Nephron (organoid): ENCODE measurements at regions not wholly inside any gene's neighbourhood (a gene's known extent, or its start where the extent isn't known, plus 50 kb on each side); places are given as distances from the start of the nearest gene placed in this dataset.

ENCODE experiments used
- H3K27ac Mint-ChIP-seq, 3 experiments: 2 replicates each; pipeline ENCODE4 v1.8.0; 2020; ENCODE audit warnings: mixed read lengths in 3 of 3, mild to moderate bottlenecking in 2 of 3, moderate library complexity in 1 of 3
- H3K27me3 Mint-ChIP-seq: 2 replicates; pipeline ENCODE4 v1.8.0; 2021; ENCODE audit warnings: low read depth, mild to moderate bottlenecking, moderate library complexity, mixed read lengths
- H3K36me3 Mint-ChIP-seq: 2 replicates; pipeline ENCODE4 v1.8.0; 2020; ENCODE audit warnings: low read depth, mixed read lengths
- H3K4me1 Mint-ChIP-seq: 2 replicates; pipeline ENCODE4 v1.8.0; 2020; ENCODE audit warnings: mixed read lengths
- H3K4me3 Mint-ChIP-seq, 3 experiments: 2 replicates each; pipeline ENCODE4 v1.8.0; 2020; ENCODE audit warnings: mild to moderate bottlenecking in 3 of 3, mixed read lengths in 3 of 3, moderate library complexity in 2 of 3
- H3K9me3 Mint-ChIP-seq: 2 replicates; pipeline ENCODE4 v1.8.0; 2020; ENCODE audit warnings: mixed read lengths
- TF ChIP-seq, protein P1 (sequence below), 3 experiments: fragments of 200-600 bp; sonication (generic); IDR thresholded peaks; one replicate each; pipeline ENCODE4 v1.5.0; 2021; ENCODE audit warnings: antibody characterized with exemption in 3 of 3; ENCODE audit not compliant: unreplicated experiment in 3 of 3

DNA sequence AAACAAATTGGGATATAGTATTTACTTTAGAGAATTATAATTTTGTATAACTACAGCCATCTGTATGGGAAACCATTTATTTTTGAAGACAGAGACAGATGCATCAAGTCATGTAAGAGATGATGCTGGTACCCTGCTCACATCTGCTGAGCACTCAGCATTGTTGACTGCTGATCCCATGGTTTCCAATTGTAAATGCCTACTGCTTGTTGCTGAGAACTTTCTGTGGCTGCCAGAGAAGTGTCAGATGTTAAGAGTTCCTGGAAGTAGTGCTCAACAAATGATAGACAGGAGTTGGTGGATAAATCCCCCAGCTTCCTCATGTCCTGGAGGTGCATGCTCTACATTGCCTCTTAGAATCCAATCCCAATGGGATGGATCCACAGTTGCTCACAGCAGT is 167.1 kb downstream of the OXSM start:
- no peaks in the 10 kb centered on the region for H3K36me3 Mint-ChIP-seq
- no peaks in the 10 kb centered on the region for H3K9me3 Mint-ChIP-seq

DNA sequence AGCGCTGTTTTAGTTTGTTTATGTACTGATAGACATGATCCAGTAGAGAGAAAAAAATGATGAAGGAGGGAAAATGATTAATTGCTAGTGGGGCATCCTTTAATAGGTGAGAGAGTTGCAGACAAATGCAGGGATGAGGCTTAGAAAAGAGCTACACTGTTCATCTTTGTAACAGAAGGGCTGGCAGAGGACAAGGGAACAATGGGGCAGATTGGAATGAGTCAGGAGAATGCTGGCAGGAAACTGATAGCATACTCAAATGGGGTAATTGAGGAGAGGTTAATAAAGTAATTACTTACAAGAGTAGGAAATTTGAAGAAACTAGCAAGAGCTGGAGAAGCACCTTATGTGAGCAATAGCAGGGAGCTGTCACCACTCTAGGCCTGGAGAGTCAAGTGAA is 170.9 kb downstream of the OXSM start:
- TF ChIP-seq, protein P1, sequence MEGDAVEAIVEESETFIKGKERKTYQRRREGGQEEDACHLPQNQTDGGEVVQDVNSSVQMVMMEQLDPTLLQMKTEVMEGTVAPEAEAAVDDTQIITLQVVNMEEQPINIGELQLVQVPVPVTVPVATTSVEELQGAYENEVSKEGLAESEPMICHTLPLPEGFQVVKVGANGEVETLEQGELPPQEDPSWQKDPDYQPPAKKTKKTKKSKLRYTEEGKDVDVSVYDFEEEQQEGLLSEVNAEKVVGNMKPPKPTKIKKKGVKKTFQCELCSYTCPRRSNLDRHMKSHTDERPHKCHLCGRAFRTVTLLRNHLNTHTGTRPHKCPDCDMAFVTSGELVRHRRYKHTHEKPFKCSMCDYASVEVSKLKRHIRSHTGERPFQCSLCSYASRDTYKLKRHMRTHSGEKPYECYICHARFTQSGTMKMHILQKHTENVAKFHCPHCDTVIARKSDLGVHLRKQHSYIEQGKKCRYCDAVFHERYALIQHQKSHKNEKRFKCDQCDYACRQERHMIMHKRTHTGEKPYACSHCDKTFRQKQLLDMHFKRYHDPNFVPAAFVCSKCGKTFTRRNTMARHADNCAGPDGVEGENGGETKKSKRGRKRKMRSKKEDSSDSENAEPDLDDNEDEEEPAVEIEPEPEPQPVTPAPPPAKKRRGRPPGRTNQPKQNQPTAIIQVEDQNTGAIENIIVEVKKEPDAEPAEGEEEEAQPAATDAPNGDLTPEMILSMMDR (IDR thresholded peaks at IDR 0.05; ENCODE audit: unreplicated experiment in 3 of 3) = no peak
- no peaks in the 10 kb centered on the region for H3K9me3 Mint-ChIP-seq
- H3K4me1 Mint-ChIP-seq = no peaks in the 10 kb centered on the region
- H3K4me3 Mint-ChIP-seq = no peak overlapping the region
- no peak overlapping the region for H3K27ac Mint-ChIP-seq
- no peaks in the 10 kb centered on the region for H3K36me3 Mint-ChIP-seq
- H3K27me3 Mint-ChIP-seq = no peaks in the 10 kb centered on the region

More for the DNA sequence above, 167.1 kb downstream of the OXSM start:
- no peaks in the 10 kb centered on the region for H3K4me1 Mint-ChIP-seq
- H3K27me3 Mint-ChIP-seq = peaks cover 4% of the 10 kb centered on the region
- H3K27ac Mint-ChIP-seq = no peak overlapping the region
- TF ChIP-seq, protein P1 (IDR thresholded peaks at IDR 0.05; ENCODE audit: unreplicated experiment in 3 of 3) = no peak
- no peak overlapping the region for H3K4me3 Mint-ChIP-seq

DNA sequence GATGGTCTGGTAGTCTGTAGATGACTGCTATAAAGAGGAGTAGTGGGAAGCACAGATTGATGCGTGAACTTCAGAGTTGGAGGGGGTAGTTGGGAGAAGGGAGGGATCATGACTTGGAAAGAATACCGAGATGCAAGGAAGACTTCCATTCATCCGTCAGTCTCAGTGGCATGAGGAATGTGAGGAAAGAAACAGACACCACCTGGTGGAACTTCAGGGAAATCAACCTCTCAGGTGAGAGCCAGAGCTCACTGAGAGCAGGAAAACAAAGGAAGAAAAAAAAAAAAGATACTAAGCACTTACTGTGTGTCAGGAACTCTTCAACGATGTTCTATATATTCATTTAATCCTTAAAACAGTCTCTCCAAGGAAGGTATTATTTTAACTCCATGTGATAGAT is 172.4 kb downstream of the OXSM start:
- Mint-ChIP-seq H3K27me3 (no peaks in the 10 kb centered on the region), H3K4me3 (no peak overlapping the region), H3K36me3 (no peaks in the 10 kb centered on the region), H3K9me3 (no peaks in the 10 kb centered on the region), H3K27ac (no peak overlapping the region), H3K4me1 (no peaks in the 10 kb centered on the region)
- TF ChIP-seq, protein P1 (IDR thresholded peaks at IDR 0.05; ENCODE audit: unreplicated experiment in 3 of 3) = peak in 1 of 3 experiments; percentile 30

DNA sequence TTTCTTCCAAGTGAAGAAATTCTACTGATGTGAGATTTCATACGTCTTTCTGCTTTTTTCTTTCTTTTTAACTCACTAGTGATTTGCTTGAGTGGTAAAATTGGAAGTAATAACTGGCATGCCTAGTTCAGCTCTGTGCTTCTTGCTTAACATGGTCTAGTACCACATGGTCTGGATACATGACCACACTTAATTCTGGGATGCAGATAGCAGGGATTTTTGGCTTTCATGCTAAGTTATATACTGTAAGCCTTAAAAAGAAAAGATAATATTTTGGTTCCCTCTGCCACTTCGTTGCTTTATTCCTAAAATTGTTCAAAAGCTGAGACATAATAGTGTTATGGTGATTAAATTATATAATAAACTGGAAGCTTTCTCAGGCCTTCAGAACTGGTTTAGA is 174.3 kb downstream of the OXSM start:
- H3K27ac Mint-ChIP-seq = no peak overlapping the region
- no peaks in the 10 kb centered on the region for H3K36me3 Mint-ChIP-seq

DNA sequence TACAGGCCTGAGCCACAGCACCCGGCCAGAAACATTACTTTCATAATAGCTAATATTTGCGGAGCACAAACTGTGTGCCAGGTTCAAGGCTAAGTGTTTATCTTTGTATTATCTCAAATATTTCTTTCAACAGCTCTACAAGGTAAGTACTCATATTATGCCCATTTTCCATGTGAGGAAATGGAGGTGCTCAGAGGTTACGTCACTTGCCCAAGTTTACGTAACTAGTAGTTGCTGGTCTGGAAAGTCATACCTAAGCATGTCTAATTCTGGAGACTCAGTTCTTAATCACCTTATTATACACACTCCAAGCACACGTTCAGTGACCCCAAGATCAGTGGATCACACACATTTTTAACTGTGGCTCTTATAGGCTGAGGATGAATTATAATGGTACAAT is 177.5 kb downstream of the OXSM start:
- peaks cover 2% of the 10 kb centered on the region for H3K9me3 Mint-ChIP-seq
- TF ChIP-seq, protein P1 (IDR thresholded peaks at IDR 0.05; ENCODE audit: unreplicated experiment in 3 of 3) = no peak
- H3K27me3 Mint-ChIP-seq = no peaks in the 10 kb centered on the region
- H3K4me1 Mint-ChIP-seq = no peaks in the 10 kb centered on the region
- no peak overlapping the region for H3K4me3 Mint-ChIP-seq
- H3K27ac Mint-ChIP-seq = no peak overlapping the region
- no peaks in the 10 kb centered on the region for H3K36me3 Mint-ChIP-seq

More for the DNA sequence above, 174.3 kb downstream of the OXSM start:
- Mint-ChIP-seq H3K4me1 (no peaks in the 10 kb centered on the region), H3K4me3 (no peak overlapping the region), H3K9me3 (no peaks in the 10 kb centered on the region), H3K27me3 (no peaks in the 10 kb centered on the region)
- TF ChIP-seq, protein P1 (IDR thresholded peaks at IDR 0.05; ENCODE audit: unreplicated experiment in 3 of 3) = no peak

DNA sequence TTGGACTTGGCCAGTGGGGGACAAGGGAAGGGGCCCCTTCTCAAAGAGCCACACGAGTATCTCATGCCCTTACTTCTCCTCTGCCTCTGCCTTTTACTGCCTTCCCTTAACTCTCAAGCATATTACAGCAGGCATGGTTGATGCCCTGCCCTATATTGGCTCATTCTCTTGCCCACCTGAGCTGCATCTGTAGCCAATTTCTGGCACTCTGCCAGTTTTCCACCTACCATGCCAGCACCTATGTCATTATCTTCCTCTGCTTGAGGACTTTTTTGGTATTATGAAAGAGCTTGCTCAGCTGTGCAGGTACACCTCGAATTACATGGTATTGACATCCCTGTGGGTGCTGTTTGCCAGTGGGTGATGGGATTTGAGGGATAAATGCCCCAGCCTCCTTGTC is 181.8 kb downstream of the OXSM start:
- no peak overlapping the region for H3K27ac Mint-ChIP-seq
- H3K4me1 Mint-ChIP-seq = no peaks in the 10 kb centered on the region
- no peaks in the 10 kb centered on the region for H3K27me3 Mint-ChIP-seq
- H3K9me3 Mint-ChIP-seq = peaks cover 2% of the 10 kb centered on the region
- H3K36me3 Mint-ChIP-seq = no peaks in the 10 kb centered on the region
- H3K4me3 Mint-ChIP-seq = no peak overlapping the region
- TF ChIP-seq, protein P1 (IDR thresholded peaks at IDR 0.05; ENCODE audit: unreplicated experiment in 3 of 3) = no peak
